Lower leg skin (tissue), 3 donors: ENCODE measurements at regions not wholly inside any gene's neighbourhood (a gene's known extent, or its start where the extent isn't known, plus 50 kb on each side); places are given as distances from the start of the nearest gene placed in this dataset.

Experiments used
- POLR2A ChIP-seq, 2 donors: fragments of 450-650 bp; IDR thresholded peaks; one replicate each; pipeline ENCODE4 v1.6.1; 2016 to 2017; ENCODE audit warnings: antibody characterized with exemption in 2 of 2, mild to moderate bottlenecking in 1 of 2, moderate library complexity in 1 of 2
- TF ChIP-seq, protein P1 (sequence below), 3 donors: fragments of 450-650 bp; IDR thresholded peaks; one replicate each; pipeline ENCODE4 v1.5.1; 2016; ENCODE audit warnings: antibody characterized with exemption in 3 of 3, mild to moderate bottlenecking in 3 of 3, moderate library complexity in 2 of 3

DNA sequence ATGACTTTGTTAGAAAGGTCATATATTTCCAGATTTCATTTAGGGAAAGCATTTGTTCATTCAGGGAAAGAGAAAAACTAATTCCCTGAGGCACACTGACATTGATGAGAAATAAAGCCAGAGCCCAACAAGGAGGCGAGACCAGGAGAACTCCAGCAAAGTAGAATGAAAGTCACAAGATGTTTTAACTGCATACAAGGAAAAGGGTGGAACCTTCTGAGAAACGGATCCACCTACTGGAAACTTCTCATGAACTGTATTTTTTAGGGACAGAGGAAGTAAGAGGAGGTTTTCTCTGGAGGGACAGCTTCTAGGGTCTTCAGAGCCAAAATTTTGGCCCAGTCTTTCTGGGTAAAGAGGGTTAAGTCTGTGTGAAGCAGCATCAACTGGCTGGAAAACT is 548.2 kb upstream of the PIK3C3 start:
- TF ChIP-seq, protein P1, sequence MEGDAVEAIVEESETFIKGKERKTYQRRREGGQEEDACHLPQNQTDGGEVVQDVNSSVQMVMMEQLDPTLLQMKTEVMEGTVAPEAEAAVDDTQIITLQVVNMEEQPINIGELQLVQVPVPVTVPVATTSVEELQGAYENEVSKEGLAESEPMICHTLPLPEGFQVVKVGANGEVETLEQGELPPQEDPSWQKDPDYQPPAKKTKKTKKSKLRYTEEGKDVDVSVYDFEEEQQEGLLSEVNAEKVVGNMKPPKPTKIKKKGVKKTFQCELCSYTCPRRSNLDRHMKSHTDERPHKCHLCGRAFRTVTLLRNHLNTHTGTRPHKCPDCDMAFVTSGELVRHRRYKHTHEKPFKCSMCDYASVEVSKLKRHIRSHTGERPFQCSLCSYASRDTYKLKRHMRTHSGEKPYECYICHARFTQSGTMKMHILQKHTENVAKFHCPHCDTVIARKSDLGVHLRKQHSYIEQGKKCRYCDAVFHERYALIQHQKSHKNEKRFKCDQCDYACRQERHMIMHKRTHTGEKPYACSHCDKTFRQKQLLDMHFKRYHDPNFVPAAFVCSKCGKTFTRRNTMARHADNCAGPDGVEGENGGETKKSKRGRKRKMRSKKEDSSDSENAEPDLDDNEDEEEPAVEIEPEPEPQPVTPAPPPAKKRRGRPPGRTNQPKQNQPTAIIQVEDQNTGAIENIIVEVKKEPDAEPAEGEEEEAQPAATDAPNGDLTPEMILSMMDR (IDR thresholded peaks at IDR 0.05): no peak
- no peak for TF ChIP-seq POLR2A (IDR thresholded peaks at IDR 0.05)
